Fibroblast of lung (primary cell): ENCODE measurements at regions not wholly inside any gene's neighbourhood (a gene's known extent, or its start where the extent isn't known, plus 50 kb on each side); places are given as distances from the start of the nearest gene placed in this dataset.

Experiments
- DNase-seq, 2 donors: peaks; one replicate each; pipeline versions ENCODE4 v3.0.0 to v3.0.0-alpha.2; 2010; ENCODE audit warnings: low read depth in 2 of 2
- H2AFZ ChIP-seq: 2 replicates; pipeline ENCODE4 v1.5.1; 2012; ENCODE audit warnings: low read length, control low read depth, inconsistent platforms
- H3K27ac ChIP-seq: 2 replicates; pipeline ENCODE4 v1.5.1; 2011; ENCODE audit warnings: low read length, control low read depth; ENCODE audit not compliant: insufficient read depth
- H3K27me3 ChIP-seq: 2 replicates; pipeline ENCODE4 v1.5.1; 2011; ENCODE audit warnings: mild to moderate bottlenecking, low read length; ENCODE audit not compliant: control insufficient read depth, insufficient read depth
- H3K36me3 ChIP-seq: 2 replicates; pipeline ENCODE4 v1.5.1; 2011; ENCODE audit warnings: low read length; ENCODE audit not compliant: control insufficient read depth, insufficient read depth
- H3K4me1 ChIP-seq: 2 replicates; pipeline ENCODE4 v1.5.1; 2011; ENCODE audit warnings: low read length; ENCODE audit not compliant: control insufficient read depth, insufficient read depth; ENCODE audit errors: extremely low read depth
- H3K4me2 ChIP-seq: 2 replicates; pipeline ENCODE4 v1.5.1; 2011; ENCODE audit warnings: low read length, control low read depth; ENCODE audit not compliant: insufficient read depth; ENCODE audit errors: extremely low read depth
- H3K4me3 ChIP-seq, 4 experiments: fragments of 200-600 bp in 1 of 4; sonication (generic) in 1 of 4; replicated peaks in 1 of 4; 2 replicates each; pipeline ENCODE4 v1.5.1; 2011 to 2016; ENCODE audit warnings: low read length in 4 of 4, low read depth in 3 of 4, mild to moderate bottlenecking in 3 of 4, control low read depth in 2 of 4, inconsistent platforms in 1 of 4, mixed read lengths in 1 of 4; ENCODE audit not compliant: insufficient read depth in 1 of 4; ENCODE audit errors: control extremely low read depth in 1 of 4
- H3K79me2 ChIP-seq: 2 replicates; pipeline ENCODE4 v1.5.1; 2012; ENCODE audit warnings: mild to moderate bottlenecking, low read length, inconsistent platforms; ENCODE audit not compliant: control insufficient read depth, insufficient read depth
- H3K9ac ChIP-seq: 2 replicates; pipeline ENCODE4 v1.5.1; 2011; ENCODE audit warnings: mild to moderate bottlenecking, low read length, control low read depth; ENCODE audit not compliant: insufficient read depth
- H3K9me3 ChIP-seq: 2 replicates; pipeline ENCODE4 v1.5.1; 2012; ENCODE audit warnings: low read depth, low read length; ENCODE audit not compliant: control insufficient read depth, insufficient read depth
- H4K20me1 ChIP-seq: 2 replicates; pipeline ENCODE4 v1.5.1; 2011; ENCODE audit warnings: low read length; ENCODE audit not compliant: control insufficient read depth, insufficient read depth; ENCODE audit errors: extremely low read depth
- CTCF ChIP-seq, 2 donors: IDR thresholded peaks in 1 of 2; conservative IDR thresholded peaks in 1 of 2; 1 replicate in 1 of 2; 2 replicates in 1 of 2; pipeline ENCODE4 v1.5.1; 2011 to 2012; ENCODE audit warnings: low read length in 2 of 2, control low read depth in 1 of 2, inconsistent platforms in 1 of 2, low read depth in 1 of 2, mild to moderate bottlenecking in 1 of 2
- EZH2 ChIP-seq: IDR thresholded peaks from 2 replicates; pipeline ENCODE4 v1.5.1; 2012; ENCODE audit warnings: low read length, control low read depth, mild to moderate bottlenecking; ENCODE audit errors: missing control alignments

GRCh38 chr2:198883604-198884003, 574.1 kb downstream of the SATB2 start:
- H3K79me2 ChIP-seq = no peaks in the 10 kb centered on the region
- no peak overlapping the region for H2AFZ ChIP-seq
- no peaks in the 10 kb centered on the region for H4K20me1 ChIP-seq
- no peaks in the 10 kb centered on the region for H3K27me3 ChIP-seq
- H3K9ac ChIP-seq = no peak overlapping the region
- no peak overlapping the region for H3K27ac ChIP-seq
- no peaks in the 10 kb centered on the region for H3K9me3 ChIP-seq
- DNase-seq = peak in 1 of 2 donors; percentile 34
- H3K4me3 ChIP-seq = no peak overlapping the region
- H3K4me1 ChIP-seq = no peaks in the 10 kb centered on the region
- no peaks in the 10 kb centered on the region for H3K36me3 ChIP-seq
- TF ChIP-seq CTCF (conservative IDR thresholded peaks at IDR 0.05 in 1 of 2, IDR thresholded peaks at IDR 0.05 in 1 of 2; ENCODE audit: low read depth in 1 of 2, low read length in 2 of 2) = no peak
- TF ChIP-seq EZH2 = no peak
- H3K4me2 ChIP-seq = no peak overlapping the region

- DNase-seq = peak; percentile 53 to 64
- H3K36me3 ChIP-seq = no peaks in the 10 kb centered on the region
- TF ChIP-seq CTCF (conservative IDR thresholded peaks at IDR 0.05 in 1 of 2, IDR thresholded peaks at IDR 0.05 in 1 of 2; ENCODE audit: low read depth in 1 of 2, low read length in 2 of 2) = no peak
- no peak for TF ChIP-seq EZH2
- H3K9ac ChIP-seq = no peak overlapping the region
- no peak overlapping the region for H3K27ac ChIP-seq
- no peaks in the 10 kb centered on the region for H3K79me2 ChIP-seq
- H3K4me3 ChIP-seq = no peak overlapping the region
- no peak overlapping the region for H3K4me2 ChIP-seq
- no peaks in the 10 kb centered on the region for H3K4me1 ChIP-seq
- H3K9me3 ChIP-seq = no peaks in the 10 kb centered on the region
- H2AFZ ChIP-seq = no peak overlapping the region
- no peaks in the 10 kb centered on the region for H3K27me3 ChIP-seq
- no peaks in the 10 kb centered on the region for H4K20me1 ChIP-seq
These were observed 576.8 kb downstream of the SATB2 start for GRCh38 chr2:198880986-198881385.

- Histone ChIP-seq H3K9ac (no peak overlapping the region), H3K79me2 (no peaks in the 10 kb centered on the region), H2AFZ (no peak overlapping the region), H3K27me3 (no peaks in the 10 kb centered on the region), H3K36me3 (no peaks in the 10 kb centered on the region), H3K4me1 (no peaks in the 10 kb centered on the region), H3K27ac (no peak overlapping the region), H3K4me2 (no peak overlapping the region), H3K4me3 (no peak overlapping the region), H4K20me1 (no peaks in the 10 kb centered on the region), H3K9me3 (no peaks in the 10 kb centered on the region)
- DNase-seq = peak in 1 of 2 donors; percentile 59
- TF ChIP-seq CTCF (conservative IDR thresholded peaks at IDR 0.05 in 1 of 2, IDR thresholded peaks at IDR 0.05 in 1 of 2; ENCODE audit: low read depth in 1 of 2, low read length in 2 of 2) = no peak
- no peak for TF ChIP-seq EZH2
These were observed 577.3 kb downstream of the SATB2 start for GRCh38 chr2:198880421-198880820.
